HG02981 (cell line): ENCODE measurements at regions not wholly inside any gene's neighbourhood (a gene's known extent, or its start where the extent isn't known, plus 50 kb on each side); places are given as distances from the start of the nearest gene placed in this dataset.

Source experiments
- ATAC-seq: cut with Tn5 transposase; IDR thresholded peaks from one replicate; pipeline ENCODE4 v1.9.1; 2021; ENCODE audit warnings: mild to moderate bottlenecking, moderate library complexity; ENCODE audit not compliant: unreplicated experiment

GRCh38 chr3:23740517-23740965, 65.2 kb upstream of the UBE2E1 start:
- peak; percentile 78 for ATAC-seq

GRCh38 chr3:23741036-23741706, 64.6 kb upstream of the UBE2E1 start:
- peak; percentile 20 for ATAC-seq

GRCh38 chr3:23743141-23743784, 62.5 kb upstream of the UBE2E1 start:
- ATAC-seq: no peak

GRCh38 chr3:23746441-23746840, 59.3 kb upstream of the UBE2E1 start:
- no peak for ATAC-seq

- ATAC-seq: no peak
Measured at GRCh38 chr3:23747841-23748240, 57.9 kb upstream of the UBE2E1 start.

- no peak for ATAC-seq
Measured at GRCh38 chr3:23748398-23749110, 57.2 kb upstream of the UBE2E1 start.

- ATAC-seq: no peak
Measured at GRCh38 chr3:23749609-23750008, 56.1 kb upstream of the UBE2E1 start.

- ATAC-seq: no peak
Measured at GRCh38 chr3:23750573-23751210, 55.1 kb upstream of the UBE2E1 start.

GRCh38 chr3:23751212-23751723, 54.5 kb upstream of the UBE2E1 start:
- no peak for ATAC-seq

- ATAC-seq: no peak
Measured at GRCh38 chr3:23752126-23752525, 53.6 kb upstream of the UBE2E1 start.

- peak; percentile 77 for ATAC-seq
Measured at GRCh38 chr3:23754215-23754614, 51.5 kb upstream of the UBE2E1 start.
